NCI-H1105 (cell line): ENCODE measurements at regions not wholly inside any gene's neighbourhood (a gene's known extent, or its start where the extent isn't known, plus 50 kb on each side); places are given as distances from the start of the nearest gene placed in this dataset.

ENCODE experiments used
- DNase-seq: peaks from one replicate; lab custom pipeline; 2025; lab: John Stamatoyannopoulos, UW

DNA sequence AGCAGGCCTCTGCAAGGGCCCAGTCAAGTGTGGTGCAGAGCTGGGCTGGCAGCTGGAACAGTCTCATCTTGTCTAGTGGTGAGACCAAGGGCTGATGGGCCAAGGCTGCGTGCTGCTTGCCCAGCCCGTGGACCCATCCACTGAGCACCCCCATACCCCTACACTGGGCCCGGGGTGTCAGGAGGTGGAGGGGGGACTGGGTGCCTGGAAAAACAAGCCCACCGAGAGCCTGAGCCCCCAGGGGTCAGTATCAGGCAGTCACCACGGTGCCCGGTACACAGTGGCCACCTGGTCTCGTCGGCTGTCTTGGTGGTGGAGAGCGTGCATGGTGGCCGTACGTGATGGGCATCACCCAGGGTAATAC lies 238.3 kb downstream of the SEC14L1 start:
- no peak for DNase-seq

DNA sequence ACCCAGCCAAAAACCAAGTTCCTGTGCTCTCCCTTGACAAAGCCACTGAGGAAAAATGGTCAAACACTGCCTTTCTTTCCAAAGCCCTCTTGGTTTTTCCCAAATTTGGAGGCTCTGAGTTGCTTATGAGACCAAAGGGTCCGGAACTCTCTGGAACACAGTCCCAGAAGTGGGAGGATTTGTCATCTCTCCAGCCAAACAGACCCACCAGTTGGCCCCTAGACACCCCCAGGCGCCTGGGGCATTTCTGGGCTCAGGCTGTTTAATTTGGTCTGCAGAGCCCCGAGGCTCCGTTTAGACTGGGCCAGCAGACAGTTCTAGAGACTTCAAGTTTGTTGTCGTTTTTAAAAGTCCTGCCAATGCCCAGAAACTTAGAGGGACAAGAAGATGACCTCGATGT lies 239.1 kb downstream of the SEC14L1 start:
- DNase-seq = no peak

DNA sequence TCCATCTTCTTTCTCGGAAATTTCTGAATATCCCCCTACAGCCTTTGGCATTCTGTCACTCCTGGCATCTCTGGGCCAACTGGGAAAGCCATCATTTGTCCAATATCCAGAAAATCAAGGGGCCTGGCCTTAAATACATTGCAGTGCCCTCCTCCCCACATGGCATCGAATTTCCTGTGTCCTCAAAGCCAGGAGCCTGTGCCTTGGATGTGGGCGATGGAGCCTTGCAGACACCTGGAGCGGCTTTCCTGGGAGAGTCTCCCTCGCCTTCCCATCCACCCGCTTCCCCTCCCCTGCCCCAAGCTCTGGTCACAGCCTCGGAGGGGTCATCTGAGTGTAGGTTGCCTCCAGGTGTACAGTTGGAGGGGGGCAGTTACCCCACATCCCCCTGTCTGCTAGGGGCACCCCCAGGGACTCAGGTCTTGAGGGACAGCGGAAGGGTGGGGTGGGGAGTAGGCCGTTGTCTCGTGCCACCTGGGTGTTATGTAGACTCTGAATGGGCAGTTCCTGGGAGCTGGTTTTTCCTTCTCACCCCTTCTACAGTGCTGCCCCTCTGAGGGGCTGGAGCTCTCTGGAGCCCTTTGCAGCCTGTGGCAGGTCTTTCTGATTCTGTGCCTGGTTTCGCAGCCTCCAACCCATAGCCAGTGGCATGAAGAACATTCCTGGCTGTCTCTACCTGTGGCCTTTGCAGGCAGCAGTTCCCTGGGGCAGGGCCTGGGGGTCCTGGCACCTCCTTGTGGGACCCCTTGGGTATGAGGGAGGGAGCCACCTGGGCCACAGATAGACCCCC lies 239.8 kb downstream of the SEC14L1 start:
- no peak for DNase-seq

- DNase-seq = no peak
Observed at GRCh38 chr17:77381185-77381700, 240.5 kb downstream of the SEC14L1 start.

DNA sequence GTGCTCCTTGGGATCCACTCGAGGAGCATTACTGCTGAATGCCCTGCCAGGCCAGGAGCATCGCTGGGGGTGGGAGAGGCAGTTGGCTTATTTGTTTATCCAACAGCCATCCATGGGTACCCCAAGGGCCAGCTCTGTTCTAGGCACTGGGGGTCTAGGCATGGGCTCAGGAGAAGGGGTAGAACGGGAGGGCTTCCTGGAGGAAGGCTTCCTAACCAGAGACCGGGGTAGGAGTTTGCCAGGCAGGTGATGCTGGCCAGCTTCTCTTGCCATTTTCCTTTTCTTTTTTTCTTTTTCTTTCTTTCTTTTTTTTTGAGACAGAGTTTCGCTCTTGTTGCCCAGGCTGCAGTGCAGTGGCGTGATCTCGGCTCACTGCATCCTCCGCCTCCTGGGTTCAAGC lies 241.0 kb downstream of the SEC14L1 start:
- DNase-seq = no peak

DNA sequence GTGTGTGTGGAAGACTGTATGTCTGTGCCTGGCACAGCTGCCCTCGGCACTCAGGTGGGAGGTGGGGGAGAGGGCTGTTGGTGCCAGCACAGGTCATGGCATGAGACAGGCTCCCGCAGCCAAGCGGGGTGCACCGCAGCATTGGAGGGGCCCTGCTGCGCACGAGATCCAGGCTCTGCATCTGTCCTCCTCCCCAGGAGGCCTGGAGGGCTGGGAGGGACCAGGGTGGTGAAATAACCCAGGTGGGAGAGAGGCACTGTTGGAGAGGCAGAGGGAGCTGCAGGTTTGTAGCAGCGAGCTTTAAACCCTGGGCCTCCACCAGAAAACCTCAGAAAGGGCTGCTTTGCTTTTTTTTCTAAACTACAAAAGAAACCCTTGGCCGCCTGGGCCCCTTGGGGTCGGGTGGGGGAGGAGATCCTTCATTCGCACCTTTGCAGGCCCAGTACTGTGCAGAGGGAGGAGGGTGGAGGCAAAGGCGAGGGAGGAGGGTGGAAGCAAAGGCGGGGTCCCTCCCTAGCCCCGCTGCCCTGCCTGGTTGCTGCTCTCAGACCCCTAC lies 241.7 kb downstream of the SEC14L1 start:
- no peak for DNase-seq

- no peak for DNase-seq
Observed at GRCh38 chr17:77382966-77383612, 242.3 kb downstream of the SEC14L1 start.

- DNase-seq = peak; percentile 24
Observed at GRCh38 chr17:77383613-77384608, 243.1 kb downstream of the SEC14L1 start.

DNA sequence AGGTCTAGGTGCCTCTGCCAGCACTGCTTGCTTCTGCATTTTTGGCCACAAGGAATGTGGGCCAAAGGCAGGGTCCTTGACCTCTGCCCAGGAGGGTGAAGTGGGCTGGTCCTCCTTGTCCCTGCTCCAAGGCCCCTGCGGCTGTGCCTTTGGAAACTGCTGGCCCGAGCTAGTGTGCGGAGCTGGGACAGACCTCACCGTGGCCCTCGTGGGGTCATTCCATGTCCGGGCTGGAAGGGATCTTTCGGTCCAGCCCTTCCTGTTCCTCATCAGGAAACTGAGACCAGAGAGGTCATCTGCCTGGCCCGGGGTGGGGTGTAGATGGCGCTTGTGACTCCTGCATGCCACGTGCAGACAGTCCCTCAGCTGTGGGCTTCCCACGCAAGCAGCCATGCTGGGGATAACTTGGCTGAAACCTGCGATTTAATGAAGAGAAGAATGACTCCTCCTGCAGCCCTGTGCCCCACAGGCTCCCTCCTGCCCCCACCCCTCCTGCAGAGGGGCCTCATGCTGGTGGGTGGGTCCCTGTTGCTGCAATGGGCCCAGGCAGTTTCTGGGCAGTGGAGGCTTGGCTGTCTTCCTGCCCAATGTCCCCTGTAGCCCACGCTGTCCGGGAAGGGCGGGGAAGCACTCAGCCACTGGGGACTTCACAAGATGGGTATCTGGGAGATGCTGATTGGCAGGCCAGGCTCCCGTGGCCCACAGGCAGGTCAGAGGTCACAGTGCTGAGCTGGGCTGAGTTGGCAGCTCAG lies 245.2 kb downstream of the SEC14L1 start:
- no peak for DNase-seq

DNA sequence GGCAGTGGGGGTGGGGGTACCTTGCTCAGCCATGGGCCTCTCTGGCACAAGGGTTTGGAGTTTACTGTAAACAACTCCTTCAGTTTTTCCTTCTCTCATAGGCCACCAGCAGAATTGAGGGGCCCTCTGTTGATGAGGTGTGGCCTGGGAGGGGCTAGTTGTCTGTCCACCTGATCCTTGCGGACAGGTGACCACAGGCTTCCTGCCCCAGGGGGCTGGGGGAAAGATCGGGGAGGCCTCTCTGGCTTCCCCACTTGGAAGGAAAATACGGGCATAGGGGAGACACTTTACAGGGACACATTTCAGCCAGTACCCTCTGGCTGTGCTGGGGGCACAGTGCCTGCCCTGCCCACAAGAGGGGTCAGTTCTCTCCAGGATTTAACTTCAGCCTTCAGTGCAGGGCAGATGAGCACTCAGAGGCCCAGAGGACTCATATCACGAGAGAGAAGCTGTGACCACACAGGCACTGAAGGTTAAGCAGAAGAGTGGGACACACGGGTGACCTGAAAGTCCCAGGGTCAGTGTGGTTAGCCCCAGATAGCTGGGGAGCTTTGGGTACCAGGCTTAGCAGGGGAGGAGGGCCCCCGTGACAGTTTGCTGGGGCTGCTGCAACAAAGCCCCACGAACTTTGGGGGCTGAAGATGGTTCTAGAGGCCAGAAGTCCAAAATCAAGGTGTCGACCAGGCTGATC lies 245.9 kb downstream of the SEC14L1 start:
- DNase-seq = no peak

GRCh38 chr17:77387891-77388290 lies 247.1 kb downstream of the SEC14L1 start:
- DNase-seq = no peak

GRCh38 chr17:77388384-77389306 lies 247.9 kb downstream of the SEC14L1 start:
- DNase-seq = no peak

- DNase-seq = no peak
Observed at GRCh38 chr17:77390870-77391269, 250.1 kb downstream of the SEC14L1 start.

DNA sequence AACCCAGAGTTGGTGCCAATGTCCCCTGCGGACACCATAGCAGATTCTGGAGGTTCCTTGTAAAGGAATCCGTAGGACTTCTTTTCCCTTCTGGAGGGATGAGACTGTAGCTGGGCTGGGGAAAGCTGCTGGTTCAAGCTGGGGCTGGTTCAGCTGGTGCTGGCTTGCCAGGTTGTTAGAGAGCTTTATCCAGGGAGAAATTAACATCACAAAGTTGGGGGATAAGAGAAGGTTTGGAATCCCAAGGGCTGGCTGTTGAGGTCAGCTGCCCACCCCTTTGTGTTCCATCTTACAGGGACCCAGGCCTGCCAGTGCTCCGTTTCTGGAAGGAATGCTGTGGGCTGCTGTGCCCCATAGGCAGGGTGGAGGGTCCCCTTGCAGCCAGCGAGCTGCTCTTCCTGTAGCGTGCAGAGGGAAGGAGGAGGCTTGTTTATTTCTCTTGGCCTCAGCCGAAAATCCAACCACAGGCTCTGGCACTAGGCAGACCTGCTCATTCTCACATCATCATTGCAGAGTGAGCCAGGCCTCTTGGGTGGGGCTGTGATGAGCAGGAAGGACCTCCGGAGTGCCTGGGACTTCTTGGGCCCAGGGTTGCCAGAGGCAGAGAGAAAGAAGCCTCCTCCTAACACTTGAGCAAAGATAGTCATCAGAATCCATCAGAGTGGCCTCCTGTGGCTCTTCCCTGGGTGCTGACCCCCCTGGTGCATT lies 251.1 kb downstream of the SEC14L1 start:
- DNase-seq = no peak

- DNase-seq = no peak
Observed at GRCh38 chr17:77392376-77393273, 251.9 kb downstream of the SEC14L1 start.

DNA sequence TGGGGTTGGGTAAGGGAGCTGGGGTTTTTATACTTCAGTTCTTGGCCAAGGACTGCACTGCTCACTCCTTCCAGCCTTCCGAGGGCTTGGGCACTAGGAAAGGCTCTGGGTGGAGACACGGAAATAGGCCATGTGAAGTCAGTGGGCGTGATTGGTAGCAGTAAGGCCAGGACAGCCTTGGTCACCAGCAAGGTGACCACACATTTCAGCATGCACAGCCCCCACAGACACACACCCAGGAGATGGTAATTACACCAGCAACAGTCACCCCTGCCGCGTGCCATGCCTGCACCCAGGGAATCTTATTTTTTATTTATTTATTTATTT lies 252.5 kb downstream of the SEC14L1 start:
- DNase-seq = no peak

DNA sequence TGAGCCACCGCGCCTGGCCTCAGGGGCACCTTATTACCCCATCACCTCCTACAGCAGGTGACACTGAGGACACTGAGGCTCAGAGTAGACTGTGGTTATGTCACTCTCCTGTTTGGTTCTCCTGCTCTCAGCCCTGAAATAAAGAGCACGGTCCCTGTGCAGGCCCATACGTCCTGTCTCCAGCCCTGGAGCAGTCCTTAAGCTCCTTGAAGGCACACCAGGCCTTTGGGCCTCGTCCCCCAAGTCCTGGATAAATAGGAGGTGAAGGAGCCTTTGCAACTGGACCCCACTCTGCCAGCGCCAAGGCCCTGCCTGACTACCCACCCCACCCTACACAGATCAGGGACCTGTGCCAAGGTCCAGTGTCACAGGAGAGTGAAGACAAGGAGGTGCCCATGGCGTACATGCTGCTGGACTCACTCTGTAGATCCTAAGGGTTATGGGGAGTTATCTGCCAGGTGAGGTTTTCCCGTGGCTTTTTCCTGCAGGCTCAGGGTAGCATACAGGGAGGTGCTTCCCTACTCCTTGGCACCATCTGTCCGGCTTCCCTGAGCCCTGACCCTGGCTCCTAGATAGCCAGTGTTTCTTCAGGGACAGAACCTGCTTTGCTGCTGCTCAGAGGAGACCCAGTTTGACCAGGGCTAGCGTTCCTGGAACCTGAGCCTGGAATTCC lies 253.2 kb downstream of the SEC14L1 start:
- no peak for DNase-seq
